A549 (cell line): ENCODE measurements at regions not wholly inside any gene's neighbourhood (a gene's known extent, or its start where the extent isn't known, plus 50 kb on each side); places are given as distances from the start of the nearest gene placed in this dataset.

Experiments used
- ESRRA ChIP-seq: fragments of 150-350 bp; IDR thresholded peaks from 2 replicates; pipeline ENCODE4 v1.6.1; 2014; ENCODE audit warnings: mild to moderate bottlenecking, low read length, borderline replicate concordance
- HDAC2 ChIP-seq: fragments of 200-600 bp; sonication (generic); IDR thresholded peaks from 2 replicates; pipeline ENCODE4 v1.6.1; 2016
- JUNB ChIP-seq: fragments of >200 bp; sonication (Bioruptor Twin); formaldehyde crosslinking; IDR thresholded peaks from 2 replicates; pipeline ENCODE4 v1.6.1; 2016
- KDM5A ChIP-seq: fragments of 200-600 bp; sonication (generic); IDR thresholded peaks from 2 replicates; pipeline ENCODE4 v1.6.1; 2016; ENCODE audit warnings: antibody characterized with exemption, mild to moderate bottlenecking
- RCOR1 ChIP-seq: fragments of 150-350 bp; IDR thresholded peaks from 2 replicates; pipeline ENCODE4 v1.6.1; 2014; ENCODE audit warnings: antibody characterized with exemption, low read length, low read depth
- REST ChIP-seq: fragments of 200-600 bp; sonication (generic); IDR thresholded peaks from 2 replicates; pipeline ENCODE4 v1.6.1; 2016; ENCODE audit warnings: antibody characterized with exemption, mild to moderate bottlenecking, moderate library complexity
- RFX5 ChIP-seq: fragments of 450-650 bp; IDR thresholded peaks from 2 replicates; pipeline ENCODE4 v1.7.1; 2014; ENCODE audit warnings: antibody characterized with exemption, mild to moderate bottlenecking, moderate library complexity
- SMC3 ChIP-seq: fragments of >200 bp; sonication (Bioruptor Twin); formaldehyde crosslinking; IDR thresholded peaks from 3 replicates; pipeline ENCODE4 v1.6.1; 2018; ENCODE audit warnings: inconsistent platforms
- SREBF2 ChIP-seq: fragments of 450-650 bp; IDR thresholded peaks from 2 replicates; pipeline ENCODE4 v1.6.1; 2014; ENCODE audit warnings: mild to moderate bottlenecking, moderate library complexity
- TFCP2L1 ChIP-seq: fragments of 250-450 bp; sonication (Bioruptor Pico); IDR thresholded peaks from 2 replicates; pipeline ENCODE4 v1.5.0; 2021; ENCODE audit warnings: mild to moderate bottlenecking
- USF2 ChIP-seq: fragments of 450-650 bp; IDR thresholded peaks from 2 replicates; pipeline ENCODE4 v1.6.1; 2014; ENCODE audit warnings: antibody characterized with exemption
- ZNF302 ChIP-seq: fragments of 250-450 bp; sonication (Bioruptor Pico); IDR thresholded peaks from 2 replicates; pipeline ENCODE4 v1.9.0; 2021; ENCODE audit warnings: inconsistent platforms, mild to moderate bottlenecking, moderate library complexity
- TF ChIP-seq, protein P1 (sequence below): fragments of >200 bp; sonication (Bioruptor Twin); formaldehyde crosslinking; IDR thresholded peaks from 3 replicates; pipeline ENCODE4 v1.5.1; 2016

DNA sequence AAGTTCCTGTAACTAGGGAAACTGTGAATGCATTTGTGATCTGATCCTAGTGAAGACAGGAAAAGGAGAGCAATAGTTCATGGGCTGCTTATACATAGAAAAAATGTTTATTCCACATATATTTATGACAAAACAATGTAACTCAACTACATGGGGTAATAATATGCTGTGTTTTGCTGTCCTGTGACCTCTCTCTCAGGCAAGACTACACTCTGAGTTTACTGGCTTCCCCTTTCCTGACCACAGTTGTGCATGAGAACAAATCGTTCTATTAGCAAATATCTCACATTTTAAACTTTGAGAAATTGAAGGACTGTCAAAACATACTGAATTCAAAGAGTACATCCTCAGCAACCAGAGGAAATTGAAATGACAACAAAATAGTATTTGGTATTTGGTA, 161.9 kb upstream of the TRPC6 start:
- TF ChIP-seq, protein P1, sequence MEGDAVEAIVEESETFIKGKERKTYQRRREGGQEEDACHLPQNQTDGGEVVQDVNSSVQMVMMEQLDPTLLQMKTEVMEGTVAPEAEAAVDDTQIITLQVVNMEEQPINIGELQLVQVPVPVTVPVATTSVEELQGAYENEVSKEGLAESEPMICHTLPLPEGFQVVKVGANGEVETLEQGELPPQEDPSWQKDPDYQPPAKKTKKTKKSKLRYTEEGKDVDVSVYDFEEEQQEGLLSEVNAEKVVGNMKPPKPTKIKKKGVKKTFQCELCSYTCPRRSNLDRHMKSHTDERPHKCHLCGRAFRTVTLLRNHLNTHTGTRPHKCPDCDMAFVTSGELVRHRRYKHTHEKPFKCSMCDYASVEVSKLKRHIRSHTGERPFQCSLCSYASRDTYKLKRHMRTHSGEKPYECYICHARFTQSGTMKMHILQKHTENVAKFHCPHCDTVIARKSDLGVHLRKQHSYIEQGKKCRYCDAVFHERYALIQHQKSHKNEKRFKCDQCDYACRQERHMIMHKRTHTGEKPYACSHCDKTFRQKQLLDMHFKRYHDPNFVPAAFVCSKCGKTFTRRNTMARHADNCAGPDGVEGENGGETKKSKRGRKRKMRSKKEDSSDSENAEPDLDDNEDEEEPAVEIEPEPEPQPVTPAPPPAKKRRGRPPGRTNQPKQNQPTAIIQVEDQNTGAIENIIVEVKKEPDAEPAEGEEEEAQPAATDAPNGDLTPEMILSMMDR, result no peak
- TF ChIP-seq SREBF2 (no peak), HDAC2 (no peak), SMC3 (no peak), TFCP2L1 (CRISPR knock-in tag) (no peak), REST (no peak), ZNF302 (CRISPR knock-in tag) (no peak), JUNB (no peak), ESRRA (no peak), KDM5A (no peak), RCOR1 (no peak), RFX5 (no peak), USF2 (no peak)
